ENCODE measurements at regions not wholly inside any gene's neighbourhood (a gene's known extent, or its start where the extent isn't known, plus 50 kb on each side); places are given as distances from the start of the nearest gene placed in this dataset.
"Not testable (repeated sequence)": the region's sequence is repeated elsewhere in the genome, so short reads cannot be mapped to it uniquely, and the experiment has no call there.

- Histone ChIP-seq H4K20me1 (ENCODE audit: insufficient read depth) (no peaks in the 10 kb centered on the region), H3K4me1 (ENCODE audit: control insufficient read depth in 1 of 2, insufficient read depth in 2 of 2, low read depth in 1 of 2, low read length in 1 of 2) (peaks cover 10 to 19% of the 10 kb centered on the region in 2 experiments; a peak in 3 of 4 replicates), H3K36me3 (replicated peaks in 1 of 2; ENCODE audit: control insufficient read depth in 1 of 2, insufficient read depth in 2 of 2, low read length in 1 of 2) (no peaks in the 10 kb centered on the region), H2AFZ (ENCODE audit: low read depth) (no peak overlapping the region), H3F3A (replicated peaks; ENCODE audit: insufficient read depth) (peaks cover 4% of the 10 kb centered on the region), H3K4me2 (no peak overlapping the region), H3K9ac (no peak overlapping the region), H3K27me3 (ENCODE audit: insufficient read depth) (no peaks in the 10 kb centered on the region), H3K4me3 (ENCODE audit: low read depth in 2 of 2, low read length in 1 of 2) (no peak overlapping the region), H3K9me3 (no peaks in the 10 kb centered on the region), H3K9me2 (no peaks in the 10 kb centered on the region), H3K27ac (ENCODE audit: low read depth in 2 of 2, low read length in 1 of 2) (no peak overlapping the region), H3K79me2 (ENCODE audit: insufficient read depth) (peaks cover 19% of the 10 kb centered on the region)
- POLR2A ChIA-PET: no interaction called here
- TF ChIP-seq USF1 (IDR thresholded peaks at IDR 0.05; ENCODE audit: borderline replicate concordance, low read depth) (no peak), FOXJ3 (CRISPR knock-in tag; IDR thresholded peaks at IDR 0.05) (no peak), TCF12 (IDR thresholded peaks at IDR 0.05) (no peak), MAX (IDR thresholded peaks at IDR 0.05; ENCODE audit: low read depth) (no peak), EP300 (IDR thresholded peaks at IDR 0.05; ENCODE audit: borderline replicate concordance in 1 of 2, low read depth in 1 of 2, low read length in 1 of 2) (no peak), MEF2A (IDR thresholded peaks at IDR 0.05; ENCODE audit: borderline replicate concordance, low read depth) (no peak), POLR2AphosphoS5 (IDR thresholded peaks at IDR 0.05; ENCODE audit: low read depth, low read length) (no peak), EZH2phosphoT487 (IDR thresholded peaks at IDR 0.05; ENCODE audit: borderline replicate concordance, low read depth) (no peak), SIN3A (IDR thresholded peaks at IDR 0.05; ENCODE audit: borderline replicate concordance, low read depth, low read length) (no peak)
- no peak for DNase-seq
- WGBS (ENCODE audit: low lambda C conversion rate): 86% methylated on average over 14 of the region's 14 CpGs
- CTCF ChIA-PET: interaction anchor here (1.0 kb wide), 1 partner anchor 41 kb away, joined by 4 read pairs; no protein-coding TSS in a partner anchor
Observed at GRCh38 chr22:46047841-46048595, 71.1 kb upstream of the WNT7B start.

GRCh38 chr22:46048661-46049060, 71.7 kb upstream of the WNT7B start:
- H3K9ac ChIP-seq; H3K27me3 ChIP-seq (ENCODE audit: insufficient read depth); H3K4me2 ChIP-seq; H3K9me3 ChIP-seq; H3K9me2 ChIP-seq; H4K20me1 ChIP-seq (ENCODE audit: insufficient read depth); H3K27ac ChIP-seq (ENCODE audit: low read depth in 2 of 2, low read length in 1 of 2); H2AFZ ChIP-seq (ENCODE audit: low read depth); H3F3A ChIP-seq (replicated peaks; ENCODE audit: insufficient read depth); H3K4me3 ChIP-seq (ENCODE audit: low read depth in 2 of 2, low read length in 1 of 2); DNase-seq; POLR2A ChIA-PET; H3K36me3 ChIP-seq (replicated peaks in 1 of 2; ENCODE audit: control insufficient read depth in 1 of 2, insufficient read depth in 2 of 2, low read length in 1 of 2): not testable (repeated sequence)
- WGBS (ENCODE audit: low lambda C conversion rate): 94% methylated on average over 7 of the region's 7 CpGs
- CTCF ChIA-PET: interaction anchor here (0.7 to 10.4 kb wide), 3 partner anchors 11 to 42 kb away, joined by 3 to 54 read pairs (median 4); no protein-coding TSS in a partner anchor
- H3K4me1 ChIP-seq (ENCODE audit: control insufficient read depth in 1 of 2, insufficient read depth in 2 of 2, low read depth in 1 of 2, low read length in 1 of 2): peaks cover 13 to 22% of the 10 kb centered on the region in 2 experiments; a peak in 3 of 4 replicates
- peaks cover 23% of the 10 kb centered on the region for H3K79me2 ChIP-seq (ENCODE audit: insufficient read depth)
